ENCODE measurements at regions not wholly inside any gene's neighbourhood (a gene's known extent, or its start where the extent isn't known, plus 50 kb on each side); places are given as distances from the start of the nearest gene placed in this dataset.

GRCh38 chr4:74878323-74878722, 54.6 kb upstream of the PARM1 start:
- DNase-seq = no peak

GRCh38 chr4:74875451-74875850, 57.5 kb upstream of the PARM1 start:
- no peak for DNase-seq

- DNase-seq = peak in 4 of 6 experiments; percentile 0 to 44 (median 8)
Observed at GRCh38 chr4:74874753-74875367, 58.1 kb upstream of the PARM1 start.

GRCh38 chr4:74873545-74874301, 59.2 kb upstream of the PARM1 start:
- no peak for DNase-seq

GRCh38 chr4:74858921-74859562, 64.7 kb upstream of the BTC start:
- no peak for DNase-seq

GRCh38 chr4:74855879-74856278, 61.6 kb upstream of the BTC start:
- no peak for DNase-seq

- DNase-seq = no peak
Observed at GRCh38 chr4:74848774-74849173, 54.5 kb upstream of the BTC start.

GRCh38 chr4:74845834-74846233, 51.5 kb upstream of the BTC start:
- DNase-seq = no peak
